Kidney epithelial cell (primary cell): ENCODE measurements at regions not wholly inside any gene's neighbourhood (a gene's known extent, or its start where the extent isn't known, plus 50 kb on each side); places are given as distances from the start of the nearest gene placed in this dataset.

ENCODE experiments used
- DNase-seq: peaks from one replicate; pipeline ENCODE4 v3.0.0-alpha.2; 2010; ENCODE audit warnings: low read depth
- H3K27me3 ChIP-seq: 2 replicates; pipeline ENCODE4 v1.6.0; 2011; ENCODE audit warnings: low read length; ENCODE audit not compliant: control insufficient read depth, insufficient read depth
- H3K36me3 ChIP-seq: 2 replicates; pipeline ENCODE4 v1.5.1; 2011; ENCODE audit warnings: low read length; ENCODE audit not compliant: control insufficient read depth, insufficient read depth
- H3K4me3 ChIP-seq: 2 replicates; pipeline ENCODE4 v1.5.1; 2011; ENCODE audit warnings: low read depth, mild to moderate bottlenecking, control low read depth, low read length
- CTCF ChIP-seq: IDR thresholded peaks from 2 replicates; pipeline ENCODE4 v1.5.1; 2011; ENCODE audit warnings: mild to moderate bottlenecking, moderate library complexity, low read length, control low read depth, inconsistent platforms; ENCODE audit not compliant: insufficient read depth, poor library complexity, severe bottlenecking

GRCh38 chr6:100258752-100259151 lies 206.0 kb downstream of the SIM1 start:
- no peak overlapping the region for H3K4me3 ChIP-seq
- TF ChIP-seq CTCF, result no peak
- H3K36me3 ChIP-seq, result no peaks in the 10 kb centered on the region
- H3K27me3 ChIP-seq, result no peaks in the 10 kb centered on the region
- no peak for DNase-seq

GRCh38 chr6:100257793-100258395 lies 206.8 kb downstream of the SIM1 start:
- no peaks in the 10 kb centered on the region for H3K27me3 ChIP-seq
- no peak overlapping the region for H3K4me3 ChIP-seq
- TF ChIP-seq CTCF, result peak; percentile 17
- peak; percentile 56 for DNase-seq
- H3K36me3 ChIP-seq, result no peaks in the 10 kb centered on the region

- Histone ChIP-seq H3K27me3 (no peaks in the 10 kb centered on the region), H3K36me3 (no peaks in the 10 kb centered on the region), H3K4me3 (no peak overlapping the region)
- no peak for DNase-seq
- TF ChIP-seq CTCF, result no peak
Measured at GRCh38 chr6:100255701-100256100, 209.0 kb downstream of the SIM1 start.

- H3K27me3 ChIP-seq, result no peaks in the 10 kb centered on the region
- H3K36me3 ChIP-seq, result no peaks in the 10 kb centered on the region
- TF ChIP-seq CTCF, result no peak
- DNase-seq, result no peak
- no peak overlapping the region for H3K4me3 ChIP-seq
Measured at GRCh38 chr6:100247123-100247522, 217.6 kb downstream of the SIM1 start.

DNA sequence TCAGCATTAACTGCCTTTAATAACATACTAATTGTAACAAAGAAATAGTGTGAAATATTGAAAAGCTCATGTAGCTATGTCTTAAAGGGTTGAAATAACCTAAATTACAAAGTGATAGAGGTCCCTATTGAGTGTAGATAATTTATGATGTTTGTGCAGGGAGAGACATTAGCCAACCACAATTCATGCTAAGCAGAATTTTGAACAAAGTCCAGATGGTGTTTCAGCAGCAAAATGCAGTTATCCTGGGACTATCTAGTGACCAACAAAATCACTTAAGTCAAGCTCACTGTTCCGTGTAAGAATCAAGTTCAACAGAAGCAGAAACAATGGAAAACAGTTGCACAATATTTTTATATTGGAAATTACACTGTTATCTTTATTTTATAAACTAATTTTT lies 218.5 kb downstream of the SIM1 start:
- DNase-seq, result no peak
- TF ChIP-seq CTCF, result no peak
- H3K36me3 ChIP-seq, result no peaks in the 10 kb centered on the region
- H3K27me3 ChIP-seq, result no peaks in the 10 kb centered on the region
- H3K4me3 ChIP-seq, result no peak overlapping the region

DNA sequence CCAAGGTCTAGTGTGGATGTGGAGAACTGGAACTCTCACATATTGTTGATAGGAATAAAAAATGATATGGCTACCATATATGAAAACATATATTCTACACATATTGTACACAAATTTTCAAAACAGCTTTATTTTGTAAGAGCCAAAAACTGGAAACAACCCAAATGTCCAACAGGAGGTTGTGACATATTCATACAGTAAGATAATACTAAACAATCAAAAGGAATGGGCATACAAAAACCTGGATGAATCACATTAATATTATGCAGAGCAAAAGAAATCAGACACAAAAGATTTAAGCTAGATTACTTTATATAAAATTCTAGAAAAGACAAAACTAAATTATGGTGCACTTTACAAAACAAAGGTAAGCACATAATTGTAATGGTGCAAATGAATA lies 223.9 kb downstream of the SIM1 start:
- no peak for TF ChIP-seq CTCF
- H3K27me3 ChIP-seq, result no peaks in the 10 kb centered on the region

More for the DNA sequence above, 223.9 kb downstream of the SIM1 start:
- Histone ChIP-seq H3K36me3 (no peaks in the 10 kb centered on the region), H3K4me3 (no peak overlapping the region)
- DNase-seq, result no peak
